ENCODE measurements at regions not wholly inside any gene's neighbourhood (a gene's known extent, or its start where the extent isn't known, plus 50 kb on each side); places are given as distances from the start of the nearest gene placed in this dataset.
"Not testable (repeated sequence)": the region's sequence is repeated elsewhere in the genome, so short reads cannot be mapped to it uniquely, and the experiment has no call there.

DNA sequence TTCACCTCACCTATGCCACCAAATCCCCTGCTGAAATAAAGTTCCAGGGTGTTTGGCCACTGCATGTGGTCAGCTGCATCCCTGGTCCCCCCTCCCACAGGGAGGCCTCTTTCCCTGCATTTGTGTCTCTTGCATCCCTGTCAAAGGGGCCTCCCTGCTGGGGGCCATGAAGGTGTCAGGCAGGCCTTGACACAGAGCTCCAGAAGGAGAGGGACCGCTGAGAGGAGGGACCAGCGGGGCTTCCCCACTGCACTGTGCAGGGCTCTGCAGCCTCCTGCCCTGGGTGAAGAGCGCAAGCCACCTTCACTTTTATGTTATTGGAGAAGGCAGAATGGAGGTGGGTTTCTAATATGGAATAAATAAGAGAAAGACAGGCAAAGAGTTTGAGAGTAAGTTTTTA lies 230.2 kb downstream of the ANKRD30B start:
- Histone ChIP-seq H3K27me3 (ENCODE audit: control insufficient read depth in 3 of 3, insufficient read depth in 3 of 3, low read length in 2 of 3) (no peaks in the 10 kb centered on the region), H3K4me1 (ENCODE audit: control insufficient read depth in 5 of 5, insufficient read depth in 5 of 5, low read length in 5 of 5) (no peaks in the 10 kb centered on the region), H3K27ac (ENCODE audit: low read depth in 1 of 2, low read length in 1 of 2) (no peak overlapping the region), H3K4me3 (no peak overlapping the region), H3K9me3 (ENCODE audit: control insufficient read depth in 4 of 4, insufficient read depth in 3 of 4, low read length in 3 of 4) (peaks cover 0 to 16% (median under 1%) of the 10 kb centered on the region in 4 donors), H3K9ac (ENCODE audit: insufficient read depth in 1 of 2, low read length in 2 of 2) (no peak overlapping the region), H3K36me3 (ENCODE audit: control insufficient read depth in 4 of 4, insufficient read depth in 4 of 4, low read length in 4 of 4) (no peaks in the 10 kb centered on the region)
- no peak for DNase-seq
- WGBS, 2 donors, result 80 to 92% methylated on average over 3 of the region's 3 CpGs
- no peak for TF ChIP-seq CTCF (IDR thresholded peaks at IDR 0.05; ENCODE audit: control extremely low read depth, extremely low read depth)
- ATAC-seq (ENCODE audit: insufficient read depth, low FRiP score), result no peak

- no peak for TF ChIP-seq CTCF (IDR thresholded peaks at IDR 0.05; ENCODE audit: control extremely low read depth, extremely low read depth)
- Histone ChIP-seq H3K27ac (ENCODE audit: low read depth in 1 of 2, low read length in 1 of 2) (no peak overlapping the region), H3K9me3 (ENCODE audit: control insufficient read depth in 4 of 4, insufficient read depth in 3 of 4, low read length in 3 of 4) (peaks cover 0 to 16% (median under 1%) of the 10 kb centered on the region in 4 donors), H3K9ac (ENCODE audit: insufficient read depth in 1 of 2, low read length in 2 of 2) (no peak overlapping the region), H3K36me3 (ENCODE audit: control insufficient read depth in 4 of 4, insufficient read depth in 4 of 4, low read length in 4 of 4) (no peaks in the 10 kb centered on the region), H3K4me1 (ENCODE audit: control insufficient read depth in 5 of 5, insufficient read depth in 5 of 5, low read length in 5 of 5) (no peaks in the 10 kb centered on the region), H3K4me3 (no peak overlapping the region), H3K27me3 (ENCODE audit: control insufficient read depth in 3 of 3, insufficient read depth in 3 of 3, low read length in 2 of 3) (no peaks in the 10 kb centered on the region)
- ATAC-seq (ENCODE audit: insufficient read depth, low FRiP score) (no peak), DNase-seq (peak in 1 of 3 donors; percentile 47)
- WGBS, 2 donors, result 26 to 36% methylated on average over 8 of the region's 8 CpGs
Measured at GRCh38 chr18:14978962-14979535, 231.1 kb downstream of the ANKRD30B start.

DNA sequence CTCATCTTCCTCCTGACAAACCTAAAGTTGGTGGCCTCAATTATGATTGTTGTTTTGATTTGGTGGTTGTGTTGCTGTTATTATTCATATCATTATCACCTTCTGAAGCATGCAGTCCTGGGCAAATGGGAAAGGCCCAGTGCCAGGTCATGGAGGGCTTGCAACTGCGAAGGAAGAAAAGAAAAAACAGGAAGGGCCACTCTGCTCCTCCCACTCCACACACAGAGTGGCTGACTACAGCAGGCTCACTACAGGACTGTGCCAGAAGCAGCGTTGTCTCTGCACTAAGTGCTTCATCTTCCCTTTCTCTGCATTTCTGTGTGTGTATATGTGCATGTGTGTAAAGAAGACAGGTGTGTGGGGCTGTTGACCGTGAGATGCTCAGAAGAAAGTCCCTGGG lies 231.9 kb downstream of the ANKRD30B start:
- H3K27ac ChIP-seq (ENCODE audit: low read depth in 1 of 2, low read length in 1 of 2), result no peak overlapping the region

DNA sequence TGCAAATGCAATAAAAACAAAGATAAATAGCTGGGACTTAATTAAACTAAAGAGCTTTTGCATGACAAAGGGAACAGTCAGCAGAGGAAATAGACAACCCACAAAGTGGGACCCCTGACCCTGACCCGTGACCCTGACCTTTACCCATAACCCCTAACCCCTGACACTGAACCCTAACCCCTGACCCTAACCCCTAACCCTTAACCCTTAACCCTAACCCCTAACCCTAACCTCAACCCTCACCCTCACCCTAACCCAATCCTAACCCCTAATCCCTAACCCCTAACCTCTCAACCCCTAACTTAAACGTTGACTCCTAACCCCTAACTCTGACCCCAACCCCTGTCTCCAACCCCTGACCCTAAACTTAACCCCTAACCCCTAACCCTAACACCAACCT lies 236.6 kb downstream of the ANKRD30B start:
- H3K9ac ChIP-seq (ENCODE audit: insufficient read depth in 1 of 2, low read length in 2 of 2); DNase-seq; H3K4me3 ChIP-seq; H3K36me3 ChIP-seq (ENCODE audit: control insufficient read depth in 4 of 4, insufficient read depth in 4 of 4, low read length in 4 of 4); H3K9me3 ChIP-seq (ENCODE audit: control insufficient read depth in 4 of 4, insufficient read depth in 3 of 4, low read length in 3 of 4); ATAC-seq (ENCODE audit: insufficient read depth, low FRiP score); H3K27ac ChIP-seq (ENCODE audit: low read depth in 1 of 2, low read length in 1 of 2); H3K27me3 ChIP-seq (ENCODE audit: control insufficient read depth in 3 of 3, insufficient read depth in 3 of 3, low read length in 2 of 3); H3K4me1 ChIP-seq (ENCODE audit: control insufficient read depth in 5 of 5, insufficient read depth in 5 of 5, low read length in 5 of 5): not testable (repeated sequence)
- 43 to 65% methylated on average over 2 of the region's 2 CpGs for WGBS, 2 donors

More for the DNA sequence above, 231.9 kb downstream of the ANKRD30B start:
- Histone ChIP-seq H3K4me3 (no peak overlapping the region), H3K9ac (ENCODE audit: insufficient read depth in 1 of 2, low read length in 2 of 2) (no peak overlapping the region), H3K27me3 (ENCODE audit: control insufficient read depth in 3 of 3, insufficient read depth in 3 of 3, low read length in 2 of 3) (no peaks in the 10 kb centered on the region), H3K4me1 (ENCODE audit: control insufficient read depth in 5 of 5, insufficient read depth in 5 of 5, low read length in 5 of 5) (no peaks in the 10 kb centered on the region), H3K9me3 (ENCODE audit: control insufficient read depth in 4 of 4, insufficient read depth in 3 of 4, low read length in 3 of 4) (peaks cover 0 to 16% (median under 1%) of the 10 kb centered on the region in 4 donors), H3K36me3 (ENCODE audit: control insufficient read depth in 4 of 4, insufficient read depth in 4 of 4, low read length in 4 of 4) (no peaks in the 10 kb centered on the region)
- ATAC-seq (ENCODE audit: insufficient read depth, low FRiP score) (no peak), DNase-seq (no peak)
- 60 to 72% methylated on average over 3 of the region's 3 CpGs for WGBS, 2 donors
- no peak for TF ChIP-seq CTCF (IDR thresholded peaks at IDR 0.05; ENCODE audit: control extremely low read depth, extremely low read depth)

DNA sequence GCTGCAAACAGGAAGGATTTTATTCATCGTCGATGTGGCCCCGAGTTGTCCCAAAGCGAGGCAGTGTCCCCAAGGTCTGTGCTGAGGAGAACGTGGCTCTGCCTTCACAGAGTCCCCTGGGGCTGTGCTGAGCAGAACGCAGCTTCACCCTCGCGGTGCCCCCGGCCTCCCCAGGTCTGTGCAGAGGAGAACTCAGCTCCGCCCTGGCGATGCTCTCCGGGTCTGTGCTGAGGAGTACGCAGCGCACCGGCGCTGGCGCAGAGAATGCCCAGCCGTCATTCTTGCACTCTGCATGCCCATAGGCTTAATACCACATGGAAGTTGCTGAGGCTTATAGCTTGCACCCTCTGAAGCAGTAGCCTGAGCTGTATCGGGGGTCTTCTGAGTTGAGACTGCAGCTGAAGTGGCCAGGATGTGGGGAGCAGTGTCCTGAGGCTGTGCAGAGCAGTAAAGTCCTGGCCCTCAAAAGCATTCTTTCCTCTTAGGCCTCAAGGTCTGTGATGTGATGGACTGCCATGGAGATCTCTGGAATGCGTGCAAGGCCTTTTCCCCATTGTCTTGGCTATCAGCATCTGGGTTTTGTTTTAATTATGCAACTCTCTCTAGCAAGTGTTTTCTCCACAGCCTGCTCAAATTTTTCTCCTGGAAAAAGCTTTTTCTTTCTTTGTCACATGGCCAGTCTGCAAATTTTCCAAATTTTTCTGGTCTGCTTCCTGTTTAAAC lies 237.5 kb downstream of the ANKRD30B start:
- H3K4me1 ChIP-seq (ENCODE audit: control insufficient read depth in 5 of 5, insufficient read depth in 5 of 5, low read length in 5 of 5); DNase-seq; H3K27ac ChIP-seq (ENCODE audit: low read depth in 1 of 2, low read length in 1 of 2); ATAC-seq (ENCODE audit: insufficient read depth, low FRiP score); H3K36me3 ChIP-seq (ENCODE audit: control insufficient read depth in 4 of 4, insufficient read depth in 4 of 4, low read length in 4 of 4); H3K27me3 ChIP-seq (ENCODE audit: control insufficient read depth in 3 of 3, insufficient read depth in 3 of 3, low read length in 2 of 3); H3K4me3 ChIP-seq; H3K9ac ChIP-seq (ENCODE audit: insufficient read depth in 1 of 2, low read length in 2 of 2): not testable (repeated sequence)
- 92% methylated on average over 20 of the region's 20 CpGs for WGBS, 2 donors
- peaks cover 0 to 10% (median 1%) of the 10 kb centered on the region in 4 donors for H3K9me3 ChIP-seq (ENCODE audit: control insufficient read depth in 4 of 4, insufficient read depth in 3 of 4, low read length in 3 of 4)

DNA sequence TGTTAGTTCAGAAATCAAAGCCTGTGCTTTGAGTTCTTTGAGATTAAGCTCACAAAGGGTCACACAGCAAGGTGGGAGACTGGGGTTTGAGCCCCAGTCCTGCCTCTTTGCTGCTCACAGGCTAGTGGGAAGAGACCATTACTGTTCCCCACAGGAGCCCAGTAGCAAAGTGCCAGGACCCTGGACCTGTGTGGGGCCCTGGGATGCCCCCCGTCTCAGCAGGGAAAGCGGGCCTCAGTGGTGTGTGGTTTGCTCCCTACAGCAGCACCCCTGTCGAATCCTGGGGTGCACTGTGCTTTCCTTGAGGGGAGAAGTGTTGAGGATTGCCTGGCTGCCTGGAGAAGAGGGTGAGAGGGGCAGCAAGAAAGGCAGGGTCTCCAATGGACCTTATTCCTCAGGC lies 239.4 kb downstream of the ANKRD30B start:
- DNase-seq; H3K4me1 ChIP-seq (ENCODE audit: control insufficient read depth in 5 of 5, insufficient read depth in 5 of 5, low read length in 5 of 5); H3K9ac ChIP-seq (ENCODE audit: insufficient read depth in 1 of 2, low read length in 2 of 2); H3K27me3 ChIP-seq (ENCODE audit: control insufficient read depth in 3 of 3, insufficient read depth in 3 of 3, low read length in 2 of 3); ATAC-seq (ENCODE audit: insufficient read depth, low FRiP score); H3K36me3 ChIP-seq (ENCODE audit: control insufficient read depth in 4 of 4, insufficient read depth in 4 of 4, low read length in 4 of 4); H3K4me3 ChIP-seq; H3K27ac ChIP-seq (ENCODE audit: low read depth in 1 of 2, low read length in 1 of 2): not testable (repeated sequence)
- 72% methylated on average over 3 of the region's 3 CpGs for WGBS, 2 donors
- H3K9me3 ChIP-seq (ENCODE audit: control insufficient read depth in 4 of 4, insufficient read depth in 3 of 4, low read length in 3 of 4), result peaks cover 0 to 10% (median under 1%) of the 10 kb centered on the region in 4 donors

All from lung (tissue), 11 donors.